ENCODE measurements at regions not wholly inside any gene's neighbourhood (a gene's known extent, or its start where the extent isn't known, plus 50 kb on each side); places are given as distances from the start of the nearest gene placed in this dataset.

- no peak for TF ChIP-seq PRDM1 (tag by site-specific recombination; IDR thresholded peaks at IDR 0.05)
- no peak for TF ChIP-seq ZNF704 (tag by site-specific recombination; IDR thresholded peaks at IDR 0.05)
- no peak for TF ChIP-seq ZNF133 (tag by site-specific recombination; IDR thresholded peaks at IDR 0.05)
- TF ChIP-seq ZNF416 (tag by site-specific recombination; IDR thresholded peaks at IDR 0.05), result no peak
These were observed 169.3 kb upstream of the PRICKLE1 start for GRCh38 chr12:42758806-42759205.
